ENCODE measurements at regions not wholly inside any gene's neighbourhood (a gene's known extent, or its start where the extent isn't known, plus 50 kb on each side); places are given as distances from the start of the nearest gene placed in this dataset.

DNA sequence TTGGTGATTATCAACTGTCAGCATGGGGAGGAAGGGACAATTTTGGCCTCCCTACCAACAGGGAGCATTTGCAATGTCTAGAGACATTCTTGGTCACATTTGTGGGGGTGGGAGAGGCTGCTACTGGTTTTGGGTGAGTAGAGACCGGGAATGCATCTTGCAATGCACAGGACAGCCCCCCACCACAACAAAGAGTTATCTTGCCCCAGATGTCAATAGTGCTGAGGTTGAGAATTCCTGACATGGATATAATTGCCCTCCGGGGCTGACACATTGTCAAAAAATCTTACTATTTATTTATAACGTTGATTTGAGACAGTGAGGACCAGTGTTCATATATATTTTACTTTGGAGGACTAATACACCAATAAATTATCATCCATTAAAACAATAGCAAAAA, 316.1 kb downstream of the PSAT1 start:
- Mint-ChIP-seq H3K4me3 (no peak overlapping the region), H3K27me3 (no peaks in the 10 kb centered on the region), H3K27ac (no peak overlapping the region), H3K4me1 (no peaks in the 10 kb centered on the region), H3K9me3 (no peaks in the 10 kb centered on the region)
- DNase-seq (no peak), ATAC-seq (no peak)

DNA sequence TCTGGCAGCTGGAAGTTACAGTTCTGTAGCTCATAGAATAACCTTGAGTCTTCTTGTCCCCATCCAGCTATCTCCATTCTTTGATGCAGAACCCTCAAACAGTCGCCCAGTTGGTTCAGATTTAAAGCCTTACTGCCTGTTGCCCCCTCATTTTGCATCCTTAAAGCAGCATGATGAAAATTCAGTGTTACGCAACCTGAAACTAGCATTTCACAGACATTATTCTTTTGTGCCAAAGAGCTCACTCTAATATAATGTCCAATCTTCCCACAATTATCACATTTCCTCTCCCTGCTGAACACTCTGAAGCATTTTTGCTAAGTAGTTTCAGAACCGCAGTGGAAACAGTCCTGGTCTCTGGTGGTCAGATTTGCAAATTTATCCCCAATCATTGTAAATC, 318.0 kb downstream of the PSAT1 start:
- Mint-ChIP-seq H3K27me3 (no peaks in the 10 kb centered on the region), H3K4me3 (no peak overlapping the region), H3K9me3 (no peaks in the 10 kb centered on the region), H3K4me1 (no peaks in the 10 kb centered on the region), H3K27ac (no peak overlapping the region)
- ATAC-seq: no peak
- no peak for DNase-seq

DNA sequence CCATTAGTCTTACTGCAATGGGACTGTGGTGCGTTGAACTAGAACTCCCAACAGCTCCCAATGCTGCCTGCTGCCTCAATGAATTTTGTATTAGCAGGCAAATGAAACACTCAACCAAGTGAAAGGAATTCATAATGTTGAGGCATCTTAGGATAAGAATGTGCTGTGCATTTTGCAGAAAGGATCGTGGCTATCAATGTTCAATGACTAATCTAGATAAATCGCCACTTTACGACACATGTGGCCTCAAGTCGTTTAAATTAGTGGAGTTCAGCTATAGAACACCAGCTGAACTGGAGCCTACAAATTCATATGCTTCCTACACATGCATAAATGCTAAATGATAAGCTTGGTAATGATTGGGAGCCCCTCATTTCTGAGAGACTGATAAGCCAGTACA, 318.4 kb downstream of the PSAT1 start:
- no peaks in the 10 kb centered on the region for H3K9me3 Mint-ChIP-seq
- ATAC-seq (no peak), DNase-seq (no peak)
- no peaks in the 10 kb centered on the region for H3K4me1 Mint-ChIP-seq
- H3K27ac Mint-ChIP-seq: no peak overlapping the region
- H3K4me3 Mint-ChIP-seq: no peak overlapping the region
- no peaks in the 10 kb centered on the region for H3K27me3 Mint-ChIP-seq

DNA sequence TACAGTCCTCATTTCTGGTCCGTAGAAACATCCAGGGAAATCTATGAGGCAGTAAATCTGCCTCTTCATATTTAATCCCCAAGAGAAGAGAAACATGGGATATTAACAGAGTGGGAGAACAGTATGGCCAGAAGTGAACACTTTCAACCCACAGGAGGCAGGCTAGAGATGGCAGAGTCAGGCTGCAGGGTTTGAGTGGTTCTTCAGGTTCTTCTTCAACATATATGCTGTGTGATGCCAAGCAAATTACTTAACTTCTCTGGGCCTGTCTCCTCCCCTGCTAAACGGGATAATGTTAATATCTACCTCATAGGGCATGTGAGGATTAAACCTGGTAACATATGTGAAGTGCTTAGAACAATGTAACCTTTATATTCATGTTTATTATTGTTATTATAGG, 321.8 kb downstream of the PSAT1 start:
- H3K4me1 Mint-ChIP-seq: no peaks in the 10 kb centered on the region
- H3K9me3 Mint-ChIP-seq: no peaks in the 10 kb centered on the region
- DNase-seq: no peak
- no peaks in the 10 kb centered on the region for H3K27me3 Mint-ChIP-seq
- no peak for ATAC-seq
- H3K27ac Mint-ChIP-seq: no peak overlapping the region
- no peak overlapping the region for H3K4me3 Mint-ChIP-seq

DNA sequence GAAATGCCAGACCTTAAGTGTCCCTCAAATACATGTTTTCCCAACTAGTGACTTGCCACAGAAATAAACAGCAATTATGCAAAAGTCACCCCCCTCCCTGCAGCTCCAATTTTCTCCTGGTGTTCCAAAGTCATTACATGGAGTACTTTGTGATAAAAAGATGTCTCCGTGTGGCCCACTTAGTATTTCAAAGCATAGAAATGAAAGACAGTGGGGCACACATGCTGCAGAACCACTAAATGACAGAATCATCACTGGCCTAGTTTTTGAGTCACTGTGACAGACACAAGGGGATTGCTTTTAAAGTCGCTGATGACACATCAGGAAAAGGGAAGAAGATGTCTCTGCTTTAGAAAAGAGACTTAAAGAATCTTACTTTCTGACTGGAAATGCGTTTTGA, 323.4 kb downstream of the PSAT1 start:
- Mint-ChIP-seq H3K9me3 (no peaks in the 10 kb centered on the region), H3K27ac (no peak overlapping the region), H3K4me3 (no peak overlapping the region), H3K27me3 (no peaks in the 10 kb centered on the region), H3K4me1 (no peaks in the 10 kb centered on the region)
- no peak for ATAC-seq
- no peak for DNase-seq

DNA sequence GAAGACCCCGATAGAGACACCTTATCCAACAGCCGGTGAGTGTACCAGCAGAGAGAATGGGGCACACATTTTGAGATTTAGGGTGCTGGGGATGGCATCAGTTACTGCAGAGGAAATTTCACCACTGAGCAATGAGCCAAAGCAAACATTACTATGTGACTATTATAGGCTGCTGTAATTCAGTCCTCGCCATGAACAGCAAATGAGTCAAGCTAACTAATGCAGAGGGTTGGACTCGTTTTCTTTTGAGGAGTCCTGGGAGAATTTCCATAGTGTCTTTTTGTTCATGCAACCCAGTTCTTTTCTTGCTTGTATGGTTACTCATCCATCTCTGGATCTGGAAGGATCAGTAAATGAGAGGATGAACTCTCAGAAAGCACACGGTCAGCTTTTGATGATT, 323.8 kb downstream of the PSAT1 start:
- no peaks in the 10 kb centered on the region for H3K9me3 Mint-ChIP-seq
- DNase-seq (no peak), ATAC-seq (no peak)
- no peaks in the 10 kb centered on the region for H3K4me1 Mint-ChIP-seq
- H3K27me3 Mint-ChIP-seq: no peaks in the 10 kb centered on the region
- H3K27ac Mint-ChIP-seq: no peak overlapping the region
- no peak overlapping the region for H3K4me3 Mint-ChIP-seq

DNA sequence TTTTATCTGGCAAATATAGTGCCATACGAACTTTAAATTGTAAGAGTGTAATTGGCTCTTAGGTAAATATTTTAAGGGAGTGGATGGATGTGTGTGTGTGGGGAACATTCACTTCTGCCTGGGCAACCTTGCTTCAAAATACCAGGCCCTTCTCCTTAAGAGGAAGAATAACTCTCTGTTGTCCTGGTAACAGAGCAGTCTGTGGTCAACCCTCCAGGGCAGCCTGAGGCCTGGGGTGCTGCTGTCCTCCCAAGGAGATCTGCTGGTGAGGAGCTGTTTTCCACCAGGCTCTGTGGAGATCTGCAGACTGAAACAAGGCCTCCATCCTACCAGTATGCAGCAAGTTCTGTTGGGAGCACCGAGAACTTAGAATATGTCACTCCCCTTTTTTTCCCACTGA, 325.2 kb downstream of the PSAT1 start:
- H3K9me3 Mint-ChIP-seq: no peaks in the 10 kb centered on the region

DNA sequence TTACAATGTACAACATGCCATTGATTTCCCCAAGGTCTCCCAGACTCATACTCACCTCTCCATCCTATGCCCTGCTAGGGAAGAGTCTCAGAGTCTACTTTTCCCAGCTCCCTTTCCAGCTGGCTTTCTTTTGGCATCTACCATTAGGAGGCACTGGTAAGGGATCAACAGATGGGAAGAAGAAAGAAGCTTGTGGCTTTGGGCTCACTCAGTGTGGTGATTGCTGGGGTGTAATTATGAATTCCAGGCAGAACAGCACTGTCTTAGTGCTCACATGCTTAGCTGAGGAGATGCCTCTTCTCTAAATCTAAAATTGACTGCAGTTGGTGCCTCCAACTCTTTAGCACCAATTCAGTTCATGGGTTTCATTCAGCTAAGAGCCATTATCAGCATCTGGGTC, 330.0 kb downstream of the PSAT1 start:
- H3K4me1 Mint-ChIP-seq: no peaks in the 10 kb centered on the region
- H3K27ac Mint-ChIP-seq: no peak overlapping the region
- ATAC-seq (no peak), DNase-seq (no peak)
- no peak overlapping the region for H3K4me3 Mint-ChIP-seq
- H3K27me3 Mint-ChIP-seq: peaks cover 12% of the 10 kb centered on the region
- no peaks in the 10 kb centered on the region for H3K9me3 Mint-ChIP-seq

More for the DNA sequence above, 325.2 kb downstream of the PSAT1 start:
- H3K27ac Mint-ChIP-seq: no peak overlapping the region
- H3K4me3 Mint-ChIP-seq: no peak overlapping the region
- no peaks in the 10 kb centered on the region for H3K27me3 Mint-ChIP-seq
- ATAC-seq: no peak
- DNase-seq: no peak
- H3K4me1 Mint-ChIP-seq: no peaks in the 10 kb centered on the region

DNA sequence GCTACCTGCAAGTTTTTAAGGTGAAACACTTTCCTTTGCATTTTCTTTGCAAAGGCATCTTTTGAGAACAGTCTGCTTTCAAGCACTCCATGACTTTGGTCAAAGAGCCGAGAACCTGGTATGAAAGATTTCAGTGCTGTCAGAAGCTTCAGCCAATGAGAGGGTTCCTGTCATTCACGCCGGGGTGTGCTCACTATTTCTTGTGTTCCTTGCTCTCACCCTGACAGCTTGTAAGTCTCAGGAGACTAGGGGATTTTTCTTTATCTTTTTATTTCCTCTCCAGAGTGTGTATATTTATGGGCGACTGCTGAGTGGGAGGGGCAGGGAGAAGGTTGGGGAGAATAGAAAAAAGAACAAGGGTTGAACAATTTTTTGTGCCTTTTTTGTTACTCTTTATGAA, 334.0 kb downstream of the PSAT1 start:
- ATAC-seq (no peak), DNase-seq (no peak)
- Mint-ChIP-seq H3K27ac (no peak overlapping the region), H3K4me1 (no peaks in the 10 kb centered on the region), H3K27me3 (peaks cover 12% of the 10 kb centered on the region), H3K9me3 (peaks cover 0 to 6% of the 10 kb centered on the region in 2 donors), H3K4me3 (no peak overlapping the region)

DNA sequence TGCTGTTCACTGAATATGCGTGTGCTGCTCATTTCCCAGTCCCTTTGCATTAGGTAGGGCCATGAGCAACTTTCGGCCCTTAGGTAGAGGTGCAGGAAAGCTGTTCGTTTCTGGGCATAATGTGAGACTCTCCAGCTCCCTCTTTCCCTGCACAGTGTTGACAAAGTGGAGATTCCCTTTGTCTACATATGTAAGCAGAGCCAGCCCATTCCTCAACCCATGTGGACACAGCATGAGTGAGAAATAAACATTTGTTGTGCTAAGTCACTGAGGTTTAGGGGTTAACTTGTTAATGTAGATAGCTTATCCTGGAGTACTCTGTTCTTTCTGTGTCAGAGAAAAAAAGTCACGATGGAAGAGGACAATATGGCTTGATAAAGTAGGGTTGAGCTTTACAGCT, 343.8 kb downstream of the PSAT1 start:
- DNase-seq: no peak
- Mint-ChIP-seq H3K4me3 (no peak overlapping the region), H3K9me3 (peaks cover 9 to 12% of the 10 kb centered on the region in 2 donors), H3K27ac (no peak overlapping the region), H3K4me1 (no peaks in the 10 kb centered on the region), H3K27me3 (no peaks in the 10 kb centered on the region)
- ATAC-seq: no peak

DNA sequence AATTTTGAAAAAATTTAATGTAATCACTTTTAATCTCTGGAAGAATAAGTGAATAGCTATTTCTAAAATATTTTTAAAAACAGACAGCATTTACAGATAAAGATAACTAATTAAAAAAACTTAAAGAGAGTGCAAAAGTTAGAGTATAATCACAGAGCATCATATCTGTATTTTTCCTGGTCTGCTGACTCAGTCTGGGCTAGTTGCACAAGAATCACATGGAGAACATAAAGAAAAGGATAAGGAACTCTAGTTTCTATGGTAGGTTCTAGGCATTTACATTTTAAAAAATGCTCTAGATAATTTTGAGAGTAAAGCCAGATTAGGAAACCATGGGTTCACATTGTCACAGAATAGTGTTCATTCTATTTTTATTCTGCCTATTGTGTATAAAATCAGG, 347.4 kb downstream of the PSAT1 start:
- H3K27ac Mint-ChIP-seq: no peak overlapping the region

DNA sequence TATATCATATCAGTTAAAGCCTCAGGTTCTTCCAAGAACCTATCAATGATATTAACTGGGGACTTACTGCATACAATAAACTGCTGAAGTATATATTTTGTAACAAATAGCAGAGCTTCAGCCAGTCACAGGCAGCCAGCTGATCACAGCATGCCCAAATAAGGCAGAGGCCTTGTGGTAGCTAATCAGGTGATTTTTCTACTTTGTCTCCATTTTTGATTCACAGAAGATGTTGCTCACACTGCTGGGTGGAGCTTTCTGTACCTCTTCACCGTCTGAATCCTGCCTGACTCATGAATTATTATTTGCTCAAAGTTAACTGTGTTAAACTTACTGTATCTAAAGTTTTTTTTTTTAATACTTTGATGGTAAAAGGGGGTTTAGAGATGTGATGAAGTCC, 357.4 kb downstream of the PSAT1 start:
- no peaks in the 10 kb centered on the region for H3K27me3 Mint-ChIP-seq
- H3K27ac Mint-ChIP-seq: no peak overlapping the region
- H3K4me3 Mint-ChIP-seq: no peak overlapping the region

More for the DNA sequence above, 347.4 kb downstream of the PSAT1 start:
- no peak for DNase-seq
- no peak for ATAC-seq
- Mint-ChIP-seq H3K9me3 (peaks cover 8 to 10% of the 10 kb centered on the region in 2 donors), H3K27me3 (no peaks in the 10 kb centered on the region), H3K4me3 (no peak overlapping the region), H3K4me1 (no peaks in the 10 kb centered on the region)

DNA sequence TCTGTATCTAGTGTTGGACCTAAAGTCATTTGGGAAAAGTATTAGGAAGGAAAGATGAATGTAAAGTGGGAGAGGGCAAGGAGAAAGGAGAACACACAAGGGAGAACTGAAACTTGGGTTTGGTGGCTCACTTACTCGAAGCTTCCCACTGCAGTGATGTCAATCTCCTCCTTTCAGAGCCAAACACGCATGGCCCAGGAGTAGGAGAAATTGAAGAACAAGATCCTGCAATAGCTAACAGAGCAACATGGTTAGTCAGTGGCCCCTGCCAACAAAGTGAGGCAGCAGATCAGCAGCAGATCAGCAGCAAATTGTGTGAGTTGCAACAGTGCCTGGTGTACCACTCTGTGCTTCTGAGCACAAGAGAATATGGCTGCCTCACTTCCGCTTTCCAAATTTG, 366.4 kb downstream of the PSAT1 start:
- no peak overlapping the region for H3K4me3 Mint-ChIP-seq

More for the DNA sequence above, 357.4 kb downstream of the PSAT1 start:
- DNase-seq (no peak), ATAC-seq (no peak)
- no peaks in the 10 kb centered on the region for H3K4me1 Mint-ChIP-seq
- no peaks in the 10 kb centered on the region for H3K9me3 Mint-ChIP-seq

DNA sequence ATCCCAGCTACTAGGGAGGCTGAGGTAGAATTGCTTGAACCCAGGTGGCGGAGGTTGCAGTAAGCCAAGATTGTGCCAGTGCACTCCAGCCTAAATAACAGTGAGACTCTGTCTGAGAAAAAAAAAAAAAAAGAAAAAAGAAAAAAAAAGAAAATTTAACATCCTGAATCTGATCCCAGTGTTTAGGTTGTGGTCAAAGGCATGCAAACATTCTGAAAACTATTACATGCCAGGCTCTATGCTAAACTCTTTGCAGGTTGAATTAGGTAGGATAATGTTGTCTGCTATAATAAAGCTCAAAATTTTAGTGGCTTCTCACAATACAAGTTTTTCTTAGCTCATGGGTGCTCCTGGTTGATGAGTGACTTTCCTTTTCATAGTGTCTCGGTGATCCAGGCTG, 367.4 kb downstream of the PSAT1 start:
- Mint-ChIP-seq H3K9me3 (peaks cover 0 to 7% of the 10 kb centered on the region in 2 donors), H3K4me1 (no peaks in the 10 kb centered on the region), H3K27me3 (peaks cover 14% of the 10 kb centered on the region), H3K4me3 (no peak overlapping the region), H3K27ac (no peak overlapping the region)
- DNase-seq: no peak
- no peak for ATAC-seq

More for the DNA sequence above, 366.4 kb downstream of the PSAT1 start:
- H3K9me3 Mint-ChIP-seq: peaks cover 0 to 7% of the 10 kb centered on the region in 2 donors
- H3K27me3 Mint-ChIP-seq: peaks cover 14% of the 10 kb centered on the region
- H3K27ac Mint-ChIP-seq: no peak overlapping the region
- H3K4me1 Mint-ChIP-seq: no peaks in the 10 kb centered on the region
- no peak for ATAC-seq
- no peak for DNase-seq

DNA sequence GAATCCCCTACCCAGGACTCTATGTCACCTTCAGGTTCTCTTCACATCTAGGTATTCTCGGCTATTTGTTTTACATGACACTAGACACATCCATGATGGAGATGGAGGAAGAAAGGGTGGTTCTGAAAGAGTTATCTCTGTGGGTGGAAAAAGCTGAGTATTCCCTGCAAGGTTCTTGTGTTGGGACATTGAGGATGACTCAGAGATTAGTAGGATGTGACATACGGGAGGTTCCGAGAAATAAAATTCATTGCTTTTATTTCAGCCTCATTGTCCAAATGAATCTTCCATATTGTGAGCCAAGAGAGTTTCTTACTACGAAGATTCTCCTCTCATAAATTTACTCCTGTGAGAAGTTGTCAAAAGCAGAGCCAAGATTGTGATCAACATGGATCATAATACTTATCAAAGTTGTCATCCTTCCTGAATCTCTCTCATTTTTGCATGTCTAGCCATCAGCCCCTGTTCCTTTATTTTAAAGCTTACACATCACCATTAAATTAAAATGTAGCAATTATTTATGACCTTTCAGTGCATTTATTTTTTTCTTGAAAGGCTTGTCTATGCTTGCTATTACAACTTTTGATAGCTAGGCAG, 370.0 kb downstream of the PSAT1 start:
- Mint-ChIP-seq H3K4me1 (no peaks in the 10 kb centered on the region), H3K4me3 (no peak overlapping the region), H3K27ac (no peak overlapping the region), H3K9me3 (peaks cover 0 to 8% of the 10 kb centered on the region in 2 donors), H3K27me3 (peaks cover 6% of the 10 kb centered on the region)
- DNase-seq (no peak), ATAC-seq (no peak)

DNA sequence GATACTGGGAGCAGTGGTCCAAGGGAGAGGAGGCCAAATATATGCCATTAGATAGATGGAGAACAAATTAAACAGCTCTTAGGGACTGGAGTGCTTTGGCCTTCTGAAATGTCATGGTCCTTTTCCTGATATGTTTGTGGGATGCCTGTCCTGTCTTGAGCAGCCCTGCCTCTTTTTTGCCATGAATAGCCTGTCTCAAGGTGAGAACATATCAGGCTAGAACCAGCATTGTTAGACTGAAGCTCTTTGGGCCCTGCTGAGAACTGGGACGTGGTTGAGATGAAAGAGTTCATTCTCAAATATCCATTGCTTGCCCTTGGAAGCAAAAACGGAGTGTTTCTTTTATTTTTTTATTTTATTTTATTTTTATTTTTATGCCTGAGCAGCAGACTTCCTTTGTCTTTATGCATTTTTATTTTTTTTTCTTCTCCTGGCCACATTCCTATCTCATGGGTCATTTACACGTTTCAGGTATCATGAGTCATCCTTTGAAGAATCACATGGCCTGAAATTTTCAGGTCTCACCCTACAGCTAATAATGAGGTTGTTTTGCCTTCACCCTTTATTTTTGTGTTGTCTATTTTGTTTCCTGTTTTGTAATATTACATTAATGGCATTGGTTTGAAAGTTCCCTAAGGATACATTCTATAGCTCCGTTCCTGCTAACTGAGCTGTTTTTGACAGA, 371.4 kb downstream of the PSAT1 start:
- no peaks in the 10 kb centered on the region for H3K4me1 Mint-ChIP-seq
- peaks cover 0 to 8% of the 10 kb centered on the region in 2 donors for H3K9me3 Mint-ChIP-seq
- no peak for ATAC-seq
- no peak for DNase-seq
- no peak overlapping the region for H3K4me3 Mint-ChIP-seq
- peaks cover under 1% of the 10 kb centered on the region for H3K27me3 Mint-ChIP-seq
- no peak overlapping the region for H3K27ac Mint-ChIP-seq

DNA sequence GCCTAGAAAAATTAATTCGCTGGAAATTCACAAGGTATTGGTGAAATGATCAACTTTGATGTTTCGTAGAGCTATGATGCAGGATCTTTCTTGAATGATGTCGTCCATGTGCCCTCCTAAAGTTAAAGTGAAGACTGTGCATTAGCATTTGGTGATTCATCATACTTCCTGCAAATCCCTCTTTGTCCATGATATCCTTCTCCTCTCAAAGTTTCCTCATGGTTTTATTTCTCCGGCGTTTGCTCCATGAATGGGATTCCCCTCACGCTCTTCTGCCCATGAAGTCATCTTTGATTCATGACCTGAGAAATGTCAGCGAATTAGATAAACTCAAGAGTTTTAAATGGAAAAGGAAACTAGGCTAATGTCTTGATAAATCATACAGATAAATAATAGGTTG, 372.7 kb downstream of the PSAT1 start:
- H3K27ac Mint-ChIP-seq: no peak overlapping the region
- no peaks in the 10 kb centered on the region for H3K27me3 Mint-ChIP-seq
- DNase-seq (no peak), ATAC-seq (no peak)
- peaks cover 0 to 8% of the 10 kb centered on the region in 2 donors for H3K9me3 Mint-ChIP-seq
- no peak overlapping the region for H3K4me3 Mint-ChIP-seq
- H3K4me1 Mint-ChIP-seq: no peaks in the 10 kb centered on the region

Measured in stimulated activated naive CD8-positive, alpha-beta T cell treated with anti-CD3 and anti-CD28 coated beads, Interleukin-15, amount 100 ng/mL, for 72 hours (primary cell).